ENCODE measurements at regions not wholly inside any gene's neighbourhood (a gene's known extent, or its start where the extent isn't known, plus 50 kb on each side); places are given as distances from the start of the nearest gene placed in this dataset.
"Not testable (repeated sequence)": the region's sequence is repeated elsewhere in the genome, so short reads cannot be mapped to it uniquely, and the experiment has no call there.

DNA sequence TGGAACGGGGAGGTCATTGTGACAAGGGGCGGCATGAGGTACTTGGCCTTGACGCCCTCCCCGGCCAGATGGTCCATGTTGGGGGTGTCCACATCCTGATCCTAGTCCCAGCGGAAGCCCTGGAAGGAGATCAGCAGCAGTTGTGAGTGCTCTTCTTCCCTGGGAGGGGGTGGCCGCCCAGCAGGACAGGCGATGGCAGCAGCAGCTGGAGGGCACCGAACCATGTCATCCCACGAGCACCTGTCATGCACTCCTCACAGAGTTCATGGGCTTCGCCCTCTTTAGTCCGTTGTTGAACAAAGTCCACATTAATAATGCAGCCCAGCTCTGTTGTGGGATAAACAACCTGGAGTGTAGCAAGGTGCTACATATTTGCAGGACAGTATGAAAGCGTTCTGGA lies 130.7 kb downstream of the UNC93B1 start:
- DNase-seq, result not testable (repeated sequence)

DNA sequence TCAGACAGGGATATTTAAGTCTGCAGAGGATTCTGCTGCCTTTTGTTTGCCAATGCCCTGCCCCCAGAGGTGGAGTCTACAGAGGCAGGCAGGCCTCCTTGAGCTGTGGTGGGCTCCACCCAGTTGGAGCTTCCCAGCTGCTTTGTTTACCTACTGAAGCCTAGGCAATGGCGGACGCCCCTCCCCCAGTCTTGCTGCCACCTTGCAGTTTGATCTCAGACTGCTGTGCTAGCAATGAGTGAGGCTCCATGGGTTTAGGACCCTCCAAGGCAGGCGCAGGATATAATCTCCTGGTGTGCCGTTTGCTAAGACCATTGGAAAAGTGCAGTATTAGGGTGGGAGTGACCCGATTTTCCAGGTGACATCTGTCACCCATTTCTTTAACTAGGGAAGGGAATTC lies 132.7 kb downstream of the UNC93B1 start:
- not testable (repeated sequence) for DNase-seq

DNA sequence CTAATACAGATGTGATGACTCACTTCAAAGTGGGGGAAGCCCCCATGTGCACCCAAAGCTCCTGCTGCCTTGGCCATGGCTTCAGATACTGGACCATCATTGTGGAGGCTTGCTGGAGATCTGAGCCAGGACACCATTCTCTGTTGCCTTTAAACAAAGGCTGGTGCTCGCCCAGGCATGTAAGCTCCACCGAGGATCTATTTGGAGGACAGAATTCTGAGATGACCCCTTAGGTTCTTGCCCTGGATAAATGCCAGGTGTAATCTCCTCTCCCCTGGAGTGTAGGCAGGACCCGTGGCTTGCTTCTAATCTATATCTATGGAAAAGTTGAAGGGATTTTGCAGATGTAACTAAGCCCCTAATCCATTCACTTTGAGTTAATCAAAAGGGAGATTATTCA lies 141.0 kb downstream of the UNC93B1 start:
- DNase-seq, result not testable (repeated sequence)

DNA sequence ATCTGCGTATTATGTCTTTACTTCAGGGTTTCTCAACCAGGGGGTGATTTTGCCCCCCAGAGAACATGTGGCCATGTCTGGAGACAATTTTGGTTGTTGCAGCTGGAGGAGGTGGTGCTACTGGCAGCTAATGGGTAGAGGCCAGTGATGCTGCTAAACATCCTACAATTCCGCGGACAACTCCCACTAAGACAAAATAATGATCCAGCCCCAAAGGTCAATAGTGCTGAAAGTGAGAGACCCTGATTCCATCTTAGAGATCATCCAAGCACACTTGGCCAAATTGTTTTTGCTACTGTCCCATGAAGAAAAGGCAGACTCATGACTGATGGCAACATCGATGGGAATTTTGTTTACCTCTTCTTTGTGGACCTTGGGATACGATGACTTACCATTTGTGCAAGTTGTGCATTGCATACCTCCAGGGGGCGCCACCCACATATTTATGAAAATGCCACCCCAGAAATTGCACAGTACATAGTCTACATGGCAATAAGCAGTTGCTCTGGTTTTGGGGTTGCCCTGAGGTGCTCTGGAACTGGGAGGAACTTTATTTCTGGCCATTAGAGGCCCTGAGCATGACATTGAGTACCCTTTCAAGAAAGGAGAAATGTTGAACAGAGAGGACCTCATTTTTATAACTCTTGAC lies 144.3 kb downstream of the UNC93B1 start:
- not testable (repeated sequence) for DNase-seq

DNA sequence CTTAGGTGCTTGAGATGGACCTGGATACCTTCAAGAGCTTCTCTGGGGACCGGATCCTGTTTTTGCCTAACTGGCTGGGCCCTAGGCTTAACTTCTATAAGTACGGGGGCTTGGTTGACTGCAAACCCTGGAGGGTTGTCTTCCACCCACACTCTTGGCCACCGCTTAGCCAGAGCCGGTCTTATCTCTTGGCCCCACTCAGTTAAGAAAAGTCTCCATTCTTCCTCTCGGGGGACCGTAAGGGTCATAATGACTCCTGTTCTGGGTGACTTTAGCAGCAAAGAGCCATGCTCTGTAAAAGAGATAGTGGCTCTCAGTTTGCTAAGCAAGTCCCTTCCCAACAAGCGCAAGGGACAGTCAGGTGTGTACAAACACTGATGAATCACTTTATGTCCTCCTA lies 153.2 kb downstream of the UNC93B1 start:
- DNase-seq, result not testable (repeated sequence)

DNA sequence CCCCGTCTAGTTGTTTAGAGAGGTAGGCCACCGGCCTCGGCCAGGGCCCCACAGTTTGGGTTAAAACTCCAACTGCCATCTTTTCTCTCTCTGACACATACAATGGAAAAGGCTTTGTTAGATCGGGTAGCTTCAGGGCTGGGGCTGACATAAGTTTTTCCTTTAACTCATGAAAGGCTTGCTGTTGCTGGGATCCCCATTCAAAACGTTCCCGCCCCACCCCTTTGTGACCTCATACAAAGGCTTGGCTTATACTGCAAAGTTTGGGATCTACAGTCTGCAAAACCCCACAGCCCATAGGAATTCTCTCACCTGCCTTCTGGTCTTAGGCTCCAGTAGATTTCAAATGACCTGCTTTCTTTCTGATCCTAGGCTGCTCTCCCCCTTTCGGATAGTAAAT lies 154.1 kb downstream of the UNC93B1 start:
- DNase-seq, result not testable (repeated sequence)

DNA sequence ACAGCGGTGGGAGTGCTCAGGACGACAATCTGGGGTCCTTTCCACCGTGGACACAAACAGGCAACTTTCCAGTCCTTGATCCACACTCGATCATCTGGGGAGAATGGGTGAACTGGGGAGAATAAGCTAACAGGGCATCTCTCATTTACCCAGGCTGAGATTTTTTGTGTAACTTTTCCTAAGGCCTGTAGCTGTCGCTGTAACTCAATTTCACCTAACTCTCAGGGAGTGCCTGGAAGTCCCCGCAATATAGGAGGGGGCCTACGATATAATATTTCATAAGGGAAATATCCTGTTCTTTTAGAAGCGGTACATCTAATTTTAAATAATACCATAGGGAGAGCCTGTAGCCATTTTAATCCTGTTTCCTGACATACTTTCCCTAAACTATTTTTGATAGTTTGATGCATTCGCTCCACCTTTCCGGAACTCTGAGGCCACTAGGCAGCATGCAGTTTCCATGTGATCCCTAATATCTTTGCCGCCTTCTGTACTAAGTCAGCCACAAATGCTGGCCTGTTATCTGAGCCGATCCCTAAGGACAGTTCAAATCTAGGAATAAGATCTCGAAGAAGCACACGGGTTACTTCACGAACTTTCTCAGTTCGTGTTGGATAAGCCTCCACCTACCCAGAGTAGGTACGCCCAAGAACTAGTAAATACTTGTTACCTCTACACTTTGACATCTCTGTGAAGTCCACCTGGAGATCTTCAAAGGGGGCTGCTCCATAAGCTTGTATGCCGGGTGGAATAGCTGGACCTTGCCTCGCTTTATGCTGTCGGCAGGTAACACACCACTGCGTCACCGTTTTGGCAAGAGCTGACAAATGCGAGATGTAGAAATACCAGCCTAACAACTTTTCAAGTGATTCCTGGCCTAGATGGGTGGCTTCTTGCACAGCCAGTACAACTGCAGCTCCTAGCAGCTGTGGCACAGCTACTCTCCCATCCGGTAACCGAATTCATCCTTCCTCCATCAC lies 155.7 kb downstream of the UNC93B1 start:
- not testable (repeated sequence) for DNase-seq

DNA sequence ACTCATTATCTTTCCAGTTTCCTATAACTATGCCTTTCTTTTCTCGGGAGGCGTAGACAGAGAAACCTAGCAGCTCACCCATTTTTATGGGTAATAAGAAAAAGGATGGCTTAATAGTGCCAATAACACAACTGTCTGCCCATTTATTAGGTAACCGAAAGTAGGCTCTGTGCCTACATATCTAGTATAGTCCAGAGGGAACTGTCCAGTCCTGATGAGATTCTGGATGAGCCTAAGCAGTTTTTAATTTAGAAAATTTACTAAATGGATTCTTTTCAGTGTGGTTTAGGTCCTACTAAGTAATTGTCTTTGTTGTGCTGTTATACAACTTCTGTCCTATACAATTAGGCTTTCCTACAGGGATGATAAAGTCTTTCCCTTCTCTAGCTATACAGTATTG lies 157.6 kb downstream of the UNC93B1 start:
- not testable (repeated sequence) for DNase-seq

DNA sequence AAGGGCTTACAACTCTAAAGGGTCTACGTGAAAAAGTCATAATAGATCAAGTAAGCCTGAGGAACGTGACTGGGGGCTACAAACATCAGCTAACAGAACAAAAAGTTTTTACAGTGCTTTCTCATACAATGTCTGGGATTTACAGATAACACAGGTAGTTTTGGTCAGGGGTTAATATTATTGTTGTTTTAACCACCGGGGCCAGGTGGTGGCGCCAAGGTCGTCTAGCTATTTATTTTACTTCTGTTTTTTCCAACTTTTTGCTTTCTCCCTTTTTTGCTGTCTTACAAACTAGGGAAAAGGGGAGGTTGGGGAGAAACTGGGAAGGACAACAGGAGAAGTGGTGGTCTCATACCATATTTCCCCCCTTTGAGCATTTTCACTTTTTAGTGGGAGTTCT lies 158.6 kb downstream of the UNC93B1 start:
- not testable (repeated sequence) for DNase-seq

DNA sequence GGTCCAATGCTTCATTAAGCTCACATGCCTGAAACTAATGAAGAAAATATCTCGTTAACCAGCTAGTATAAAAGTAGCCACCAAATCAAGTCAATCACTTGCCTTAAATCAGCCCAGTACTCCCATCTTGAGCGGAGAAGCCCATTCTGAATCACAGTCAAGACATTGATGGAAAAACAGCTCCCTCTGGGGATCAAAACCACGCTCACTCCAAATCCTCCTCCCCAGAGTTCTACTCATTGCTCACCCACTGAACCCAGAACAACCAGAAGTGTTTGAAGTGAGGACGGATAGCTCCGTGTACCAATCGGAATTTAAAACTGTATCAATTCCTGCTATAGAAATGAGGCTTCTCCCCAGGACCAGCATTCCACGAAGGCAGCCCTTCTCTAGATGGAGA lies 163.3 kb downstream of the UNC93B1 start:
- not testable (repeated sequence) for DNase-seq

DNA sequence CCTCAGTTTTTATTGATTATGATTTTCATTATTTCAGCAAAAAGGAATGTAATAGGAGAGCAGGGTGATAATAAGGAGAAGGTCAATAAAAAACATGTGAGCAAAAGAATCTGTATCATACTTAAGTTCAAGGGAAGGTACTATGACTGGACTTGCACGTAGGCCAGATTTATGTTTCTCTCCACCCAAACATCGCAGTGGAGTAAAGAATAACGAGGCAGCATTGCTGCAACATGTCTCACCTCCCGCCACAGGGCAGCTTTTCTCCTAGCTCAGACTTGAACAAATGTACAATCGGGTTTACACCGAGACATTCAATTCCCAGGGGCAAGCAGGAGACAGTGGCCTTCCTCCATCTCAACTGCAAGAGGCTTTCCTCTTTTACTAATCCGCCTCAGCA lies 155.7 kb upstream of the ALDH3B2 start:
- DNase-seq, result not testable (repeated sequence)

DNA sequence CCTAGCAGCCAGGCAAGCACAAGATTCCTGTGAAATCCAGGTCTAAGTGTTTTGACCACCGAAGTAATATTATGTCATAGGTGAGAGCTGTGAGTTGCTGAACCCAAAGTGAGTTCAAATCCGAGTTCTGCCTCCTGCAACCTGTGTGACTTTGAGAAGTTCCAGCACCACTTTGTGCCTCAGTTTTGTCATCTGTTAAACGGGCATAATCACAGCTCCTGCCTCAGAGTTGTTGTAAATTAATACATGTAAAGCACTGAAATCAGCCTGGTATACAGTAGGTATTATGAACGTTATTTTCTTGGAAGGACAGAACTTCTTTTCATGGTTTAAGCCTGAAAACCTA lies 152.5 kb upstream of the ALDH3B2 start:
- not testable (repeated sequence) for DNase-seq

DNA sequence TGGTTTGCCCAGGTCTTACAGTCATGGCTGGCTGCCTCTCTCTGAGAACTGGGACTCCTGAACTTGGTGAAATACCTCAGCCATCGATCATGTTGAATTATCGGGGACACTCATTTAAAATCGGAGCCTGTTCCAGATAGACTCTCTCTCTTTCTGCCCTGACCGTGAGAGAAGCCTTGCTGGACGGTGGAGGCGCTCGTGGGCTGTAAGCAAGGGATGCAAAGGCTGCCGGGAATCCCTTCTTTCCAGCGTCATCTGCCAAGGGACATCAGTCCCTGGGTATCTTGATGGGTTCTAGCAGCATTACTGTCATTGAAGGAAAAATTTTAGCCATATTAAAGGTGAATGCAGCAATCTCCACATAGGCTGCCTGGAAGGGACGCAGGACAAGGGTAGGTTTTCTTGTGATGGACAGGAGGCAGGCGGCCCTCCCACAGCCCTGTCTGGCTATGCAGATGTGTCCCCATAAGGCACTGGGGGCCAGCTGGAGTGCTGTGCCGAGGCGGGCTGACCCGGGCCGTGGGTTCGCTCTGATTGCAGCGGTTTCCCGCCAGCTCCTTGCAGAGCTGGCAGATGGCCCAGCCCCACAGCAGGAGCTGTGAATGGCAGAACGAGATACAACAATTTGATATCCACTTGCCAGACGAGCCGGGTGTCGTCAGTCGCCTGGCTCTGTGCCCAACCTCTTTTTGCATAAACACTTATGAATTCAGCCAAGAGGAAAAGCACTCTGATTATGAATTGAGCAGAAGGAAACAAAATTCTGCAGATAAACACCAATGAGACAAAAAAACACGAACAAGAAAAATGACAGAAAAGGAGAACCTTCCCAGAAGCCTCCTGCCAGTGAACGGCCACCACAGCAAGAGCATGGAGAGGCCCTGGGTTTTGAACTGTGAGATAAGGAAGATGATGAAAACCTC lies 151.9 kb upstream of the ALDH3B2 start:
- DNase-seq, result peak; percentile 56

DNA sequence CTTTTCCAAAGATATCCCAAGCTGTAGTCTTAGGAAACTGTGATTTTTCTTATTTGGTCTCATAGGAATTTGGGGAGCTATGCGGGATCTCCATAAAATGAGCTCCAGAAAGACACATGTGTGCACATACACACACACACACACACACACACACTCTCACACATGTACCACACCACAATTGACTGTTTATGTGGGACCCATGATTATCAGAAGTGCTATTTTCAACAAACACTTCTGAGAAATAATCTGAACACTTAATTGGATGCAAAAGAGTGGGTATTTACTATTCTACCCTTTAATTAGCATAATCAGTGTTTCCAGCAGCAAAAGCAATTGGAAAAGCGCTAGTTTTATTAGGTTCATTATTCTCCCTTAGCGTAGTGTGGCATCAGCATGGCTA lies 150.4 kb upstream of the ALDH3B2 start:
- not testable (repeated sequence) for DNase-seq

DNA sequence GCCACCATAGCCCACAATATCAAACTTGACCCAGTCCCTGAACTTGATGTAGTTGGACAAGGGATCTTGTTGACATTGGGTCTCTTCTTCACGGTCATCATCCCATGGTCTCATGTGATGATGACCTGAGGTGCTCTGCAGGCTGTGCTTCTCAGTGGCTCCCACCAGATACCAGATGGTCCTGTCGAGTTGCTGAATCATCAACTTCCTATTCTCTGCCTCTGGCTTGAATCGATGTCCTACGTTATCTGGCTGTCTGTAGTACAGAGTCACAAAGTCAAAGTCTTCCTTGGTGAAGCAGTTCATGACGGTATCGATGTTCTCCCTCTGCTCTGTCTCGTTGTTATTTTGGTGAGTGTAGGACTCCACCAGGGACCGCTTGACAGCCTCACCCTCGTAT lies 145.7 kb upstream of the ALDH3B2 start:
- no peak for DNase-seq

DNA sequence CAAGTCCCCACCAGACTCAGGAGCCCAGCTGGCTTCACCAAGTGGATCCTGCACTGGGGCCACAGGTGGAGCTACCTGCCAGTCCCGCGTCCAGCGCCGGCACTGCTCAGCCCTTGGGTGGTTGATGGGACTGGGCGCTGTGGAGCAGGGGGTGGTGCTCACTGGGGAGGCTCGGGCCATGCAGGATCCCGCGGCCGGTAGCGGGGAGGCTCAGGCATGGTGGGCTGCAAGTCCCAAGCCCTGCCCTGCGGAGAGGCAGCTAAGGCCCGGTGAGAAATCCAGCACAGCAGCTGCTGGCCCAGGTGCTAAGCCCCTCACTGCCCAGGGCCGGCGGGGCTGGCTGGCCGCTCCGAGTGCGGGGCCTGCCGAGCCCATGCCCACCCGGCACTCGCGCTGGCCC lies 143.1 kb upstream of the ALDH3B2 start:
- DNase-seq, result not testable (repeated sequence)

DNA sequence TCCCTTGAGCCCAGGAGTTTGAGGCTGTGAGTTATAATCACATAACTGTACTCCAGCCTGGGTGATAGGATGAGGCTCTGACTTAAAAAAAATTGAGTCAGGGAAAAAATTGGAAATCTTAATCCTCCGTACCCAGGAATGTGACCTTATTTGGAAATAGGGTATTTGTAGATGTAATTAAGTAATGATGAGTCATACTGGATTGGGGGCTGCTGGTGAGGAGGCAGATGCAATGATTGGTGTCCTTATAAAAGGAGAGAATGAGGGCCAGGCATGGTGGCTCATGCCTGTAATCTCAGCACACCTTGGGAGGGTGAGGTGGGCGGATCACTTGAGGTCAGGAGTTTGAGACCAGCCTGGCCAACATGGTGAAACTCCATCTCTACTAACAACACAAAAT lies 134.9 kb upstream of the ALDH3B2 start:
- not testable (repeated sequence) for DNase-seq

DNA sequence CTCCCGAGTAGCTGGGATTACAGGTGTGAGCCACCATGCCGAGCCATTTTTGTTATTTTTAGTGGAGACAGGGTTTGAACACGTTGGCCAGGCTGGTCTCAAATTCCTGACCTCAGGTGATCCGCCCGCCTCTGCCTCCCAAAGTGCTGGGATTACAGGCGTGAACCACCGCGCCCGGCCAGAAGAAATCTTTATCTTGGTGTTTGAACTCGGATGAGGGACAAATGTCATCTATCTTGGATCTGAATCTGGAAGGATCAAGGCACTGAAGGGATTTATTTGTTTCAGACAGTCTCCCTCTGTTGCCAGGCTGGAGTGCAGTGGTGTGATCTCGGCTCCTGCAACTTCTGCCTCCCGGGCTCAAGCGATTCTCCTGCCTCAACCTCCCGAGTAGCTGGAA lies 133.5 kb upstream of the ALDH3B2 start:
- DNase-seq, result not testable (repeated sequence)

DNA sequence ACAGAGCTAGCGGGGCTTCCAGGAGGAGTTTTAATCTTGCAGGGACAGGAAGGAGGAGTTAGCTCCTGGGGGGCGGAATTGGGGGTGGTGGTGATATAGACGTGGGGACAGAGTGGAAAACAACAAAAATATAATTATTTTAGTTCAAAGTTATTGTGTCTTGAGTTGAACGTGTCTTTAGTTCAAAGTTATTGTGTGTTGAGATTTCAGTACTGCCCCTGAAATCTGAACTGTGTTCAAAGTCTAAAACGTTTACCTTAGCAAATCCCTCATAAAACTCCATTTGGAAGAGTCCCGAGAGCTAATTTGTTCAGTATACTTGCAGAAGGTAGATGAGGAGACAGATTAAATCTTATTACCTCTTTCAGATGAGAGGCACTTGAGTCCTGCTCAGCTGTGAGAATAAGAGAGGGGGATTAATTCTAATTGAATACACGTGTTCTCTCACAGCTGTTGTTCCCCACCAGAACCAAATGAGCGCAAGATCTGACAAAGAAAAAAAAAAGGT lies 132.4 kb upstream of the ALDH3B2 start:
- not testable (repeated sequence) for DNase-seq

DNA sequence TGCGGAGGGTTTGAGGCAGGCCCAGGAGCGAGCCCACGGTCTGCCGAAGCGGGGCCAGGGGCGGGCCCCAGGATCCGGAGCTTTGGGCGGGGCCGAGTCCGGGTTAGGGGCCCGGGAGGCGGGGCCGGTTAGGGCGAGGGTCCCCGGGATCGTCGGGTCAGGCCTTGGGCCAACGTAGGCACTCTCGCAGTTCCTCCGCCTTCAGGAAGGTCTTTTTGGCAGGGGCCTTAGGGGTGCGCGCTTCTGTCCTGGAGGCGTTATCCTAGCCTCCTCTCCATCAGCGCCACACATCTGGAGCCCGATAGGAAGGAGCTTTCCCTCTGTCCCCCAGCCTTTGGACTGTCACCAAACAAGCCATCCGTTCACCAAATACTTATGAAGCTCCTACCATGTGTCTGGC lies 131.8 kb upstream of the ALDH3B2 start:
- DNase-seq, result peak; percentile 24

DNA sequence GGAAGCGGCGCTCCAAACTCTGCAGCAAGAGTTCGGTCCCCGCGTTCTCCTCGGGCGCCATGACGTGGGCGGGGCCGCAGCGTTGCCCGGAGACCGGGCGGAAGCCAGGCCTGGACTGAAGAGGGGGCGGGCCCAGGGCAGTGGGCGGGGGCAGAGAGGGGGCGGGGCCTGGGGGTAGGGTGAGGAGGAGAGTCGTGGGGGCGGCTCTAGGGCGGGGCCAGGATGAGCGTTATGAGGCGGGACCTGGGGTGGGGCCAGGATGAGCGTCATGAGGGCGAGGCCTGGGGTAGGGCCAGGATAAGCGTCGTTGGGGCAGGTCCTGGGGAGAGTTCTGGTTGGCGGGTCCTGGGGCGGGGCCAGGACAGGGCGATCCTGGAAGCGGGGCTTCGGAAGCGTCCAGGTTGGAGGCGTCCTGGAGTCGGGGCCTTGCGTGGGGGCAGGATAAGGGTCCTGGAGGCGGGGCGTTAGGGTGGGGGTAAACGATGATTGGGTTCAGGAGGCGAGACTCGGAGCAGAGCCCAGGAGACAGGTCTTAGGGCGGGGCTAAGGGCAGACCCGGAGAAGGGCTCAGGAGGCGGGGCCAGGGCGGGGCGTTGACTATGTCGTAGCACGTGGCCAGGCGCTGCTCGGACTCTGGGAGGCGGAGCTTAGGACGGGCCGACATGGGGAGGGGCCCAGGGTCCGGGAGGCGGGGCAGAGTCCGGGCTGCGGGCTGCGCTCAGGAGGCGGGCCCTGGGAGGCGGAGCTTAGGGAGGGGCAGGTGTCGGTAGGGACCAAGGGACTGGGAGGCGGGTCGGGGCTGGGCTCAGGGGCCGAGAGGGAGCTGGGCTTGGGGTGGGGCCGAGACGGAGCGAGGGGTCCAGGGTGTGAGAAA lies 131.1 kb upstream of the ALDH3B2 start:
- DNase-seq, result peak; percentile 94
